ENCODE measurements at regions not wholly inside any gene's neighbourhood (a gene's known extent, or its start where the extent isn't known, plus 50 kb on each side); places are given as distances from the start of the nearest gene placed in this dataset.

- TF ChIP-seq Cebpa-rat (IDR thresholded peaks at IDR 0.05) = no peak
- Histone ChIP-seq H3K36me3 (no peaks in the 10 kb centered on the region), H4K20me1 (no peaks in the 10 kb centered on the region), H3K9ac (no peak overlapping the region), H3K9me3 (no peaks in the 10 kb centered on the region), H3K27me3 (no peaks in the 10 kb centered on the region), H3K4me1 (no peaks in the 10 kb centered on the region), H3K4me2 (no peak overlapping the region), H3K27ac (no peak overlapping the region), H3K4me3 (no peak overlapping the region)
Measured at GRCh38 chr12:104835317-104835716, 122.8 kb downstream of the SLC41A2 start.

- Histone ChIP-seq H3K4me3 (no peak overlapping the region), H3K4me2 (no peak overlapping the region), H3K9me3 (no peaks in the 10 kb centered on the region), H3K27ac (no peak overlapping the region), H3K9ac (no peak overlapping the region), H3K36me3 (no peaks in the 10 kb centered on the region), H3K27me3 (no peaks in the 10 kb centered on the region), H3K4me1 (no peaks in the 10 kb centered on the region), H4K20me1 (no peaks in the 10 kb centered on the region)
- TF ChIP-seq Cebpa-rat (IDR thresholded peaks at IDR 0.05) = no peak
Measured at GRCh38 chr12:104834607-104835006, 123.5 kb downstream of the SLC41A2 start.

- no peak overlapping the region for H3K4me3 ChIP-seq
- no peak overlapping the region for H3K9ac ChIP-seq
- no peaks in the 10 kb centered on the region for H3K36me3 ChIP-seq
- TF ChIP-seq Cebpa-rat (IDR thresholded peaks at IDR 0.05) = no peak
- H3K27ac ChIP-seq = no peak overlapping the region
- no peak overlapping the region for H3K4me2 ChIP-seq
- H4K20me1 ChIP-seq = no peaks in the 10 kb centered on the region
- no peaks in the 10 kb centered on the region for H3K9me3 ChIP-seq
- no peaks in the 10 kb centered on the region for H3K4me1 ChIP-seq
- no peaks in the 10 kb centered on the region for H3K27me3 ChIP-seq
Measured at GRCh38 chr12:104833756-104834155, 124.3 kb downstream of the SLC41A2 start.

- Histone ChIP-seq H3K27me3 (no peaks in the 10 kb centered on the region), H4K20me1 (no peaks in the 10 kb centered on the region), H3K36me3 (no peaks in the 10 kb centered on the region), H3K4me1 (no peaks in the 10 kb centered on the region), H3K9me3 (peaks cover 41% of the 10 kb centered on the region), H3K27ac (no peak overlapping the region), H3K9ac (no peak overlapping the region), H3K4me3 (no peak overlapping the region), H3K4me2 (no peak overlapping the region)
- TF ChIP-seq Cebpa-rat (IDR thresholded peaks at IDR 0.05) = no peak
Measured at GRCh38 chr12:104828015-104828414, 130.1 kb downstream of the SLC41A2 start.

GRCh38 chr12:104827587-104827986 is 130.5 kb downstream of the SLC41A2 start:
- H3K4me3 ChIP-seq = no peak overlapping the region
- no peak overlapping the region for H3K27ac ChIP-seq
- peaks cover 41% of the 10 kb centered on the region for H3K9me3 ChIP-seq
- H3K9ac ChIP-seq = no peak overlapping the region
- no peak overlapping the region for H3K4me2 ChIP-seq
- H4K20me1 ChIP-seq = no peaks in the 10 kb centered on the region
- no peaks in the 10 kb centered on the region for H3K4me1 ChIP-seq
- H3K27me3 ChIP-seq = no peaks in the 10 kb centered on the region
- no peak for TF ChIP-seq Cebpa-rat (IDR thresholded peaks at IDR 0.05)
- H3K36me3 ChIP-seq = no peaks in the 10 kb centered on the region

- peaks cover 41% of the 10 kb centered on the region for H3K9me3 ChIP-seq
Measured at GRCh38 chr12:104825408-104825807, 132.7 kb downstream of the SLC41A2 start.

GRCh38 chr12:104823985-104824461 is 134.1 kb downstream of the SLC41A2 start:
- Histone ChIP-seq H3K4me2 (no peak overlapping the region), H3K27ac (no peak overlapping the region), H3K9me3 (peaks cover 52% of the 10 kb centered on the region), H4K20me1 (no peaks in the 10 kb centered on the region), H3K4me1 (no peaks in the 10 kb centered on the region), H3K9ac (no peak overlapping the region), H3K36me3 (no peaks in the 10 kb centered on the region), H3K27me3 (no peaks in the 10 kb centered on the region), H3K4me3 (no peak overlapping the region)
- TF ChIP-seq Cebpa-rat (IDR thresholded peaks at IDR 0.05) = no peak

More at GRCh38 chr12:104825408-104825807, 132.7 kb downstream of the SLC41A2 start:
- Histone ChIP-seq H4K20me1 (no peaks in the 10 kb centered on the region), H3K4me3 (no peak overlapping the region), H3K4me1 (no peaks in the 10 kb centered on the region), H3K27ac (no peak overlapping the region), H3K36me3 (no peaks in the 10 kb centered on the region), H3K27me3 (no peaks in the 10 kb centered on the region), H3K4me2 (no peak overlapping the region), H3K9ac (no peak overlapping the region)
- TF ChIP-seq Cebpa-rat (IDR thresholded peaks at IDR 0.05) = no peak

GRCh38 chr12:104822941-104823340 is 135.1 kb downstream of the SLC41A2 start:
- no peak overlapping the region for H3K27ac ChIP-seq
- no peaks in the 10 kb centered on the region for H3K4me1 ChIP-seq
- H3K36me3 ChIP-seq = no peaks in the 10 kb centered on the region
- no peak overlapping the region for H3K4me3 ChIP-seq
- no peak overlapping the region for H3K4me2 ChIP-seq
- H3K9me3 ChIP-seq = peaks cover 51% of the 10 kb centered on the region
- H3K27me3 ChIP-seq = no peaks in the 10 kb centered on the region
- H4K20me1 ChIP-seq = no peaks in the 10 kb centered on the region
- H3K9ac ChIP-seq = no peak overlapping the region
- TF ChIP-seq Cebpa-rat (IDR thresholded peaks at IDR 0.05) = no peak

- Histone ChIP-seq H3K4me1 (no peaks in the 10 kb centered on the region), H4K20me1 (no peaks in the 10 kb centered on the region), H3K27me3 (no peaks in the 10 kb centered on the region), H3K36me3 (no peaks in the 10 kb centered on the region), H3K27ac (no peak overlapping the region), H3K9me3 (peaks cover 16% of the 10 kb centered on the region), H3K9ac (no peak overlapping the region), H3K4me3 (no peak overlapping the region), H3K4me2 (no peak overlapping the region)
- TF ChIP-seq Cebpa-rat (IDR thresholded peaks at IDR 0.05) = no peak
Measured at GRCh38 chr12:104816845-104817503, 141.1 kb downstream of the SLC41A2 start.

- Histone ChIP-seq H3K36me3 (no peaks in the 10 kb centered on the region), H4K20me1 (no peaks in the 10 kb centered on the region), H3K9ac (no peak overlapping the region), H3K27me3 (no peaks in the 10 kb centered on the region), H3K27ac (no peak overlapping the region), H3K4me2 (no peak overlapping the region), H3K4me3 (no peak overlapping the region), H3K9me3 (peaks cover 16% of the 10 kb centered on the region), H3K4me1 (no peaks in the 10 kb centered on the region)
- TF ChIP-seq Cebpa-rat (IDR thresholded peaks at IDR 0.05) = no peak
Measured at GRCh38 chr12:104815935-104816334, 142.2 kb downstream of the SLC41A2 start.

- peaks cover 11% of the 10 kb centered on the region for H3K9me3 ChIP-seq
- H3K4me2 ChIP-seq = no peak overlapping the region
- no peaks in the 10 kb centered on the region for H4K20me1 ChIP-seq
- no peak overlapping the region for H3K9ac ChIP-seq
- H3K4me3 ChIP-seq = no peak overlapping the region
- no peaks in the 10 kb centered on the region for H3K4me1 ChIP-seq
- no peak overlapping the region for H3K27ac ChIP-seq
- no peaks in the 10 kb centered on the region for H3K27me3 ChIP-seq
- no peak for TF ChIP-seq Cebpa-rat (IDR thresholded peaks at IDR 0.05)
- no peaks in the 10 kb centered on the region for H3K36me3 ChIP-seq
Measured at GRCh38 chr12:104814944-104815343, 143.1 kb downstream of the SLC41A2 start.
